CD4-positive, alpha-beta T cell treated with Interleukin-2 at 100 ng/mL for 4 hours (primary cell): ENCODE measurements at regions not wholly inside any gene's neighbourhood (a gene's known extent, or its start where the extent isn't known, plus 50 kb on each side); places are given as distances from the start of the nearest gene placed in this dataset.

Experiments
- DNase-seq: peaks from one replicate; pipeline ENCODE4 v3.0.0-alpha.2; 2020; ENCODE audit warnings: low spot score

DNA sequence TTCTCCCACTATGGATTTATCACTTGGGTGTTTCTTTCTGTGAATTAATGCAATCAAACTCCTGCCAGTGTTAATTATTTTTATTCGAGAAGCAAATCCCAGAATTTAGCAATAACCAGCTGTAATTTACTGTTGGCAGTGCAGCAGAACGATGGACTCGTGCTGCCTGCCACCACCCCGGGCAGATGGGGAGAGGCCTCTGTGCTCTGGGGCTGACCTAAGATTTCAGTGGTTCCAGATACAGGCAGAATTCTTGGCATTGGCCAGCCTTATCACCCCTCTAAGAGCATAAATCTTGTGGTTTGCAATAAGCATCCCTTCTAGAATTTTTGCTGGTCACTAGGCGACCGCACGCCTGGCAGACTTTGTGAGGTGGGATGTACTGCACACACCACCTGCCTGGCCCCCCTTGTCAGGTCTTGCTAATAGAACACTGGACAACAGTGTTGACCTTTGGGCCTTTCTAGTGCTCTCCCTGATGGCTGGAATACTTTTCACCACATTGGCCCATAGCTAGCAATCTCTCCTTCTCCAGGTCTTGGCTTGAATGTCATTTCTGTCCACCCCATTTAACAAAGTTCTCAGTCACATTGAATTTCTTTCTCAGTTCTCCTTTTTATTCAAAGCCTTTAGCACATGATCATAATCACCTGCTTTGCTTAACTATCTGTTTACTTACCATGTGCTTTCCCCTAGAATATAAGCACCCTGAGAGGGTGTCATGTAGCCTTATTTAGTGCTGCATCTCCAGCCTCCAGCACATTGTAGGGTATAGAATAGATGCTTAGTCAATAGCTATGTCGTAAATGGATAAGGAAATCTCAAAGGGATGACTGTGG is 122.1 kb upstream of the DYNLRB2 start:
- DNase-seq: no peak

DNA sequence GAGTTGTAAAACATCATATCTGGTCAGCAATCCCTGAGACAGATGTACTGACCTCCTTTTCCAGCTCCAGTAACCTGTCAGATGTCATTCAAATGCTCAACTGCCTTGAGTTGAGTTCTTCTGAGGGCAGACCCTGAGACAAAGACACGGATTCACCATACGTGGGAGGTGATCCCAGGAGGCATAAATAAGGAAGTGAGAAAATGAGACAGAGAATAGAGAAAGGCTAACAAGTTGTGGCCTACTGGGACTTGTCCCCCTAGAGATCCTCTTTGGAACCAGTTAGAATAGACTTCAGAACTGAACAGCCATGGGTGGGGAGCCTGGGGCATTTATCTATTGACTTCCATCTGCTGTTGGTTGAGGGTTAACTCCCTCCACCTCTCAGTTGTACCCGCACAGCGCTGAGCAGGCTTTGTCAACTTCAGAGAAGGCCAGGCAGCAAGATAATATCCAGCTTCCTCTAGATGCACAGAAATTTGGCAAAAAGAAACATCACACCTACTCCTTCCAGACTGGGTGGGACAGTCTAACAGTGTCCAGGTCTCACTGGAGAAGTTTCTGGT is 123.0 kb upstream of the DYNLRB2 start:
- DNase-seq: no peak

DNA sequence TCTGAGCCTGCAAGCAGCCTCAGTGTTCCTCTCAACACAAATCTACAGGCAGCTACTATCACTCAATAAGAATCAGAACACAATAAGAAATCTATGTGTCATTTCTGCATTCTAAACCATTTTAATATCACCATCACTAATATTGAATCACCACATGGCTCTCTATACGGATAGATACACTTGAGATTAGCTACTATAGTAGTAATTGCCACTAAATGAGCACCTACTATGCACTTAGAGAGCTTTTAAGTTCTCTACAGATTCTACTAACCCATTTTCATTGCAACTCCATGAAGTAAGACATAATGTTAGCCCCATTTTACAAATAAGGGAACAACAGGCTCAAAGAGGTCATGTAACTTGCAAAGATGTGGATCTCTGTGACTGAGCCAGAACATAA is 132.8 kb upstream of the DYNLRB2 start:
- no peak for DNase-seq

- DNase-seq: no peak
These were observed 133.4 kb upstream of the DYNLRB2 start for GRCh38 chr16:80407265-80407987.

DNA sequence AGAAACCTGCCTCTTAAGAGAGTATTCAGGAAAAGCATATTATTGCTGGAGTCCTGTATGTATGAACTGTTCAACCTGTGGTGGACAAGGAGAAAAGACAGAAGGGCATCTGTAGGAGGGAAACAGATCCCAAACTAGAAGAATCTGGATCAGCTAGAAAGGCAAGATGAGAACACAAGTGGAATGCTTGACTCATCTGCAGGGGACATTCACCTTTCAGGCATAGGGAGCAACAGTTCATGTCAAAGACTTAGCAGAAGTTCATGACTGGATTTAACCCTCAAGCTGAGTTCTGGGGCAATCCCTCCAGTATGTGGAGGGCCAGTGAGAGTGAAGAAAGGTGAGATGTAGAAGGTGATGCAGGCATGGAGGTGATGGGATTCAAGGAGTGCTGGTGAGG is 135.9 kb upstream of the DYNLRB2 start:
- no peak for DNase-seq

GRCh38 chr16:80403894-80404293 is 136.9 kb upstream of the DYNLRB2 start:
- no peak for DNase-seq

- no peak for DNase-seq
These were observed 149.8 kb upstream of the DYNLRB2 start for GRCh38 chr16:80390871-80391489.

DNA sequence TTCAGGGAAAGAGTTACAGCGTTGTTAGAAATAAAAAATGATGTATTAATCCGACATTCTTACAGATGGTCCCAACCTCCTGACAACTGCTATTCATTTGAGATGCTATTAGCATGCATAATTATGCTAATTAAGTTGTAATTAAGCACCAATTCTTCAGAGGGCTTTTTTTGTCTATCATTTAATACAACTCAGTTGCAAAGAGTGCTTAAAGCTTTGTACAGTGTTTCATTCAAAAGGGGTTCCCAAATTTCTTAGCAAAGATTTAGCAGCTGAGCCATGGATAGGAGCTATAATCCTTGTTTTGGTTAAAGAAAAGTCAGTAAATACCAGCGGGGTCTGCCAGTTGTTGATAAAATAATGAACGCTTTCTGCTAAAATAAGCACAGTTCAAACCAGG is 150.7 kb upstream of the DYNLRB2 start:
- no peak for DNase-seq

DNA sequence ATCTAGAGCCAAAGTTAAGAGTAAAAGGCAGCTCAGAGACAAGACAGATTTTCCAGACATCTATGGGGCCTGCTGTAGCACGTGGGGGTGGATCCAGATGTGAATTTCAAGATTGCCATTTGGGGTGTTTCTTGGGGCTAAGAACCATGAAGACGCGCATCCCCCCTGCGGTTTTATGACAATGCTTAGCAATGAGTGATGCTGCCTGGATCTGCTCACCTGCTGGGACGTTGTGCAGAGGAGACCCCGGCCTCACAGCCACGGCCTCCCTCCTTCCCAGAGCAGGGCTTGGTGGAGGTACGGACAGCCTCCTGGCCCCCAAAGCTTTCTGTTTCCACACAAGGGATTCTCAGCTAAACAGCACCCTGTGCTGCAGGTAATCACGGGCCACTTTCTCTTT is 151.5 kb upstream of the DYNLRB2 start:
- no peak for DNase-seq

DNA sequence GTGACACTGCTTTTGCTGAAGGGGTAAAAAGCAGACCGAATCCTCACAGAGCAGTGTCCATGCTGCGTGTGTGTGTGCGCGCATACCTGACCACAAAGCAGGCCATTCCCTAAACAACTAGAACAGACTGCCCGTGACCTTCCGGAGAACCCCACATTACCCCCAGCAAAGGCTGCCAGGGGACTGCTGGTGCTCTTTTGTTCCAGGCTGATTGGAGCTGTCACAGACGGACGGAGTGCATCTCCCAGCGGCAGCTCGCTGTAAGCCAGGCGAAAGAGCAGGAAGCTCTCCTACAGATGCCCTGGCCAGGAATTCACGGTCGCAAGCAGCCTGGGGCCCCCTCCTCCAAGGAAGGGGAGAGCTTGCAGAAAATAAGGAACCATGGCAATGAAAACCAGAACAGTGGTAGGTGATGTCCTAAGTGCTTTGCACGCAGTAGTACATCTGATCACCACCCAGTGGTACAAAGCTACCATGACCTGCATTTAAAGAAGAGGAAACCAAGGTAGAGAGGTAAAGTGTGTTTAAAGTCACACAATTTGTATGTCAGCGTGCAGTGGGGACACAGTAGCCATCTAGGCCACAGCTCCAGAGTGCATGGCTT is 153.4 kb upstream of the DYNLRB2 start:
- DNase-seq: no peak

- DNase-seq: no peak
These were observed 155.9 kb upstream of the DYNLRB2 start for GRCh38 chr16:80384862-80385261.

- no peak for DNase-seq
These were observed 160.3 kb upstream of the DYNLRB2 start for GRCh38 chr16:80380514-80380913.

GRCh38 chr16:80377096-80377956 is 163.5 kb upstream of the DYNLRB2 start:
- DNase-seq: no peak

DNA sequence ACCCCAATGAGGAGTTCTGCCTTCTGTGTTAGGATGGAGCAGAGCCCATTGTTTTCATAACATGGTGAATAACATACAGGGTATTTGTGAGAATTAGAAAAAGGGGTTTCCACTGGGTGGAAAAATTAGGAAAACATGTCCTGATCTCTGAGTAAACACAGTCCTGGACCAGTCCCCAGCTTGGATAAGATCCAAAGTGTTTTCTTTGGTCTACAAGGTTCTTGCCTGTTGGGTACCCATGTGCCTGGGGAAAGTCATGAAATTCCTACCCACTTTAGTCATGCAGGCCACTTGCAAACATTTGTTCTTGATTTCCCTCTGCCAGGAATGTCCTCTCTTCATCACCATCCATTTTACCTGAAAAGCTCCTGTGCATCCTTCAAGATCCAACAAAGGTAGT is 164.8 kb upstream of the DYNLRB2 start:
- DNase-seq: no peak

GRCh38 chr16:80375513-80375912 is 165.3 kb upstream of the DYNLRB2 start:
- no peak for DNase-seq

GRCh38 chr16:80372341-80372740 is 168.5 kb upstream of the DYNLRB2 start:
- DNase-seq: no peak

DNA sequence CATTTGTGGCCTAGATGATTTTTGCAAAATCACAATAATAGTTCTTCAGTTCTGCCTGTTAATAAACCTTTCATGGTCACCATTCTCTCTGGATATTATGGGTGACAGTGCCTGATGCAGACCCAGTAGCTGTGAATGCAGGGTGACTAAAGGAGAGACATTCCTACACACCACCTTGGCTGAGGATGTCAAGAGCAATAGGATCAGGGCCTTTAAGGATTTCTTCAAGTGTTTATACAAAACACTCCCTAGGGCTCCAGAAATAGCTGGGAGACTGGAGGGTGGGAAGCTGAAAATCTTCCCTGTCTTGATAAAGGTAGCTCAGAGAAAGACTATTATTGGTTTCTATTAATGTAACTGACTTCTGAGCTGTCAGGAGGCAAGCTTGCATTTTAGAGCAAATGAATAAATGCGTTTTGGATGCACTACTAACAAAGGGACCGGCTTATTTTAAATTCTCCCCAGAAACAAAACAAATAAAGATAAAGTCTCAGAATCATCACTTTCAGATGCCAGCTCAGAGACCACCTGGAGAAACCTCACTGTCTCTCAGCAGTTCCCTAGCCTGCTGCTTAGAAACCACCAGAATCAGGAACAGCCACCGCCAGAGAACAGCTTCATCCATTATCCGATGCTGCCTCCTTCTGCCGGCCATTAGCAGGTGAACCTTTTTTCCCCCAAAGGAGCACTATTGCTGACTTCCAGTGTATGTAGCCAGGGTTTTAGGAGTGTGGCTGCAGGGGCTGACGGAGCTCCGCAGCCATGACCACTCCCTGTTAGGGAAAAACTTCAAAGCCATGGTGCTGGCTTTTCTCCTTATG is 171.4 kb upstream of the DYNLRB2 start:
- no peak for DNase-seq

GRCh38 chr16:80367037-80367658 is 173.6 kb upstream of the DYNLRB2 start:
- no peak for DNase-seq

- DNase-seq: no peak
These were observed 174.8 kb upstream of the DYNLRB2 start for GRCh38 chr16:80366023-80366422.

DNA sequence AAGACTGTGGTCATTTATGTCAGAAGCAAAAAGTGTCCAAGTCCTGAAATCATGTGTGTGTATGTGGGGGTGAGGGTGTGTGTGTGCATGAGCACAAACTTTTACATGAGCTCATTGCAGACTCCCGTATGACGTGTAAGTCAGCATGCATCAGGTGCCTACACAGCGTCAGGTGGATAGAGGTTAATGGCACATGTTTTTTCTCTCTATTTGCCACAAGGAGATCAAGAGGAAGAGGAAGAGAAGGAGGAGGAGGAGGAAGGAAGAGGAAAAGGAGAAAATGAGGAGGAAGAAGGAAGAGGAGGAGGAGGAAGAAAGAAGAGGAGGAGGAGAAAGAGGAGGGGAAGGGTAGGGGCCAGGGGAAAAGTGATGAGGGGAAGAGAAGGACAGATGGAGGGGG is 178.0 kb upstream of the DYNLRB2 start:
- DNase-seq: no peak
